GM19463 (cell line): ENCODE measurements at regions not wholly inside any gene's neighbourhood (a gene's known extent, or its start where the extent isn't known, plus 50 kb on each side); places are given as distances from the start of the nearest gene placed in this dataset.

Experiments
- ATAC-seq: cut with Tn5 transposase; IDR thresholded peaks from one replicate; pipeline ENCODE4 v1.9.1; 2021; ENCODE audit warnings: mild to moderate bottlenecking, moderate library complexity; ENCODE audit not compliant: unreplicated experiment

GRCh38 chr11:41955635-41956400 lies 496.4 kb upstream of the LRRC4C start:
- no peak for ATAC-seq

DNA sequence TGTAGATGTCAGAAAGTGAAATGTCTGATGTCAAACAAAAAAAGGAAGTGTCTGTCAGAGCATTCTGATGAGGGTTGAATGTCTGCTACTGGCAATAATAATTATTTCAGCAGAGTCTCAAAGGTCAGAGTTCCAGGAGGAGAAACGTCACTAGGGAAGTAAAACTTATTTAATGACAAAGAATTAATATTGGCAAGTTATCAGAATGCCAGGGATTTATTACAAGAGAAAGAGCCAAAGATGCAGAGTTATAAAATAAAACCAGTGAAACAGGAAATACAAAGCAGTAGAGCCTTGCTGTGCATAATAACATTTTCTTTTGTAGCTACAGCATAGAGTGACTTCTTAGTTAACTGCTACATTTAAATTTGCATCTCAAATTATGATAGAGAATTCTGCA lies 504.0 kb upstream of the LRRC4C start:
- ATAC-seq = no peak

DNA sequence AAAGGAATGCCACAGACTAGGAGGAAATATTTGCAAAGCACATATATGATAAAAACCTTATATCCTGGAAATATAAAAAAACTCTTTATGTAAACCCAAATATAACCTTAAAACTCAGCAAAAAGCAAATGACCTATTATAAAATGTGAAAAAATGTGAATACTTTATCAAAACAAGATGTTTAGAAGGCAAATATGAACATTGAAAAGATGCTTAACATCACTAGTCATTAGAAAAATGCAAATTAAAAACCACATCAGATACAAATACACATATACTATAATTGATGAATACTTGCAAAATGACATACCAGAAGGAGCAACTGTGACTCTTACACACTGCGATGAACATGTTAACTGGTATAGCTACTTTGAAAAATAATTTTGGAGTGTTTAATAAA lies 511.2 kb upstream of the LRRC4C start:
- no peak for ATAC-seq

DNA sequence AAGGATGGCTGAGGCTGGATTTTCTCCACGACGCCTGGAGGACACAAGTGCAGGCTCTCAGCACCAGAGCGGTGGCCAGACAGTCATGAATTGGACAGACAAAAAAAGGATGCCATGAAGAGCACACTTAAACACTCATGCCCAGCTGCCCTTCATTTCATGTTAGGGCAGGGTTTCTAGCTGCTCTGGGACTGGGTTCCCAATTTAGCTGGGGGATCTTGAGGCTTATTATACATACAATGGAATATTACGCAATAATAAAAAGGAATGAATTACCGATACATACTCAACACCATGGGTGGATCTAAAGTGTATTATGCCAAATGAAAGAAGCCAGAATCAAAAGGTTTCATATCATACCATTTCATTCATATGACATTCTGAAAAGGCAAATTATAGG lies 512.1 kb upstream of the LRRC4C start:
- ATAC-seq = no peak

DNA sequence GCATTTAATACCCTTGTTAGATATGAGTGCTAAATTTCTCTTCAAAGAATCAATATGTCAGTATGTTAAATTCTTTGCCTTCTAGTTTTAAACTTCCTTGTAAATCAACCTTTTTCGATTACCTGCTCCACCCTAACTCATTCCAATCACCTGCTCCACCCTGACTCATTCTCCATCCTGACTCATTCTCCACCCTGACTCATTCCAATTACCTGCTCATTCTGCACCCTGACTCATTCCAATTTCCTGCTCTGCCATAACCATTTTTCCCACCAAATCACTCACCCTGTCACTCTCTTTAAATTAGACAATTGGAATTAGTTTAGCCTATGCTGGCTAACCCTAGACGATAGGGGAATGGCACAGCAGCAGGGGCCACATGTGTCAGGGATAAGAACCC lies 519.5 kb upstream of the LRRC4C start:
- no peak for ATAC-seq

DNA sequence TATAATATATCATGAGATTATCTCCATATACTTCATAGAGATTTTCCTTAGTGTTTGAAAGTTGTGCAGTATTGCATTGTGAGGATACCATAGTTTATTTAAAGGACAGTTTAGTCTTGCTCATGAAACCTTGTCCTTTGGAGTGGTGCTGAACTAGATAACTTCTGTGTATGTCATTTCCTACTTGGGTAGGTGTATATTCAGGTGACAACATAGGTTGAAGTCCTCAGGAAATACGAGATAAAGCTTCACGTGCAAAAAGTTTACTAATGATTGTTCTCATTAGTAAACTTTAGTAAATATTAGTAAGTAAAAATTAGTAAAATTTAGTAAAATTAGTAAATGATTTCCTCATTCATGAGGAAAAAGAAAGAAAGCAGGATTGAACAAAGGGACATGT lies 521.3 kb upstream of the LRRC4C start:
- no peak for ATAC-seq

- no peak for ATAC-seq
Measured at GRCh38 chr11:41982276-41982675, 522.8 kb upstream of the LRRC4C start.

DNA sequence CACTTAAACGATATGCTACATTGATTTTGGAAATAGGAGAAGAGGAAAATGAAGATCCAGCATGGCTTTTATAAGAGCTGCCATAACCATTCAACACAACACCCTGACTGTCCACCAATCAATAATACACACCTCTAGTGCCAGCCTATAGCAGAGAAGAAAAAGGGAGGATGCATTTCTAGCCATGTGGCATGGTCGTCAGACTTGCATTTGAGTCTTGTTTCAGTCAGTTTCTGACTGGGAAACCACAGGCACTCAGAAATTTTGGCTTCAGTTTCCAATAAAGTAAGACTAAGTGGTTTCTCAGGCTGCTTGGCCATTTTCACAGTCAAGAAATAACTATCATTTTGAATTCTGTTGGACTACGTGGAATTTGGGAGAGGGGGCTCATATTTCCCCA lies 523.5 kb upstream of the LRRC4C start:
- no peak for ATAC-seq

DNA sequence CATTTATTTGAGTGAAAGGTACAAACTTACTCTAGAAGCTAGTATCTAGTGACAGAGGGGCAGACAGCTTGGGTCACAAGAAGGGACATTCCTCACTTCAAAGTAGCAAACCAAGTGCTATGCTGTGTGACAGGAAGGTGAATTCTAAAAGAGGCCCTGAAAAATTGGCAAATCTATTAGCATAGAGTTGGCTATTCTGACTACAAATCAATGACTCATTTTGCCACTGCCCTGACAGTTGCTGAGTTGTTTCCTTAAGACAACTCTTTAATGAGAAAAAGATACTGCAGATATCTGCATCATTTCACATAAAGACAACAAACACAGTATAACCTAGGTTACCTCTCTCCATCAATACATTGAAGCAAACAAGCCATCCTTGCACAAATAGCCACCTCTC lies 524.0 kb upstream of the LRRC4C start:
- ATAC-seq = no peak

- ATAC-seq = no peak
Measured at GRCh38 chr11:41984023-41984422, 524.6 kb upstream of the LRRC4C start.

DNA sequence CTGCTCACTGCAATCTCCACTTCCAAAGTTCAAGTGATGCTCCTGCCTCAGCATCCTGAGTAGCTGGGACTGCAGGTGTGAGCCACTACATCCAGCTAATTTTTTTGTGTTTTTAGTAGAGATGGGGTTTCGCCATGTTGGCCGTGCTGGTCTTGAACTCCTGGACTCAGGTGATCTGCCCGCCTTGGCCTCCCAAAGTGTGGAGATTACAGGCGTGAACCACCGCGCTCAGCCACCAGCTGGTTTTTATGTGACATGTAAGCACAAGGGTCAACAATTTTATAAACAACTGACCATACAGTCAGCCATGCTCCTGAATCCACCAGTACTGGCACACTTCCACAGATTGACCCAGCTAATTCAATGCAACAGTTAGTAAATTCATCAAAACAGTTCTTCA lies 526.3 kb upstream of the LRRC4C start:
- no peak for ATAC-seq

DNA sequence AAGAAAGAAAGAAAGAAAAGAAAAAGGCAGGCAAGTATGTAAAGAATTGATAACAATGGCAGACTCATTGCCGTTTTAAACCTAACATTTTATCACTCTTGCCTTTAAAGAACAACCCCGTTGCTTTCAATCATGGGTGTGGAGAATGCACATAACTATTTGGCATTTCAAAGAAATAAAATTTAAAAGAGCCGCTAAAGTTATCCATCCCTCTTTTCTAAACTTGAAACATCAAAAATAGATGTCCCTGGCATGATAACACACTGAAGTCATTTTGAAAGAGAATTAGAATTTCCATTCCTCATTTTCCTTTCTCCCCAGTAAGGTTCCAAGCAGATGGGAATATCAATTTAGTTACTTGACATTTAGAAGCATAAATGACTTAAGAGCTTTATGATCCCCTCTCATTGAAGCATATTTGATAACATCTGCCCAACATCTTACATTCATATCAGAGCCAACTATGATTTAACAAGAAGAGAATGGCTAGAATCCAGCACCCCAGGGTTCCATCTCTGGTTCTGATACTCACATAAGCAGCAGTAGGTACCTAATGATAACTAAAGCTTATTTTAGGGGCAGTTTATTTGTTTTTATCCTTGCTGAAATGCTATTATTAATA lies 529.6 kb upstream of the LRRC4C start:
- no peak for ATAC-seq

GRCh38 chr11:41989823-41990380 lies 530.5 kb upstream of the LRRC4C start:
- no peak for ATAC-seq

DNA sequence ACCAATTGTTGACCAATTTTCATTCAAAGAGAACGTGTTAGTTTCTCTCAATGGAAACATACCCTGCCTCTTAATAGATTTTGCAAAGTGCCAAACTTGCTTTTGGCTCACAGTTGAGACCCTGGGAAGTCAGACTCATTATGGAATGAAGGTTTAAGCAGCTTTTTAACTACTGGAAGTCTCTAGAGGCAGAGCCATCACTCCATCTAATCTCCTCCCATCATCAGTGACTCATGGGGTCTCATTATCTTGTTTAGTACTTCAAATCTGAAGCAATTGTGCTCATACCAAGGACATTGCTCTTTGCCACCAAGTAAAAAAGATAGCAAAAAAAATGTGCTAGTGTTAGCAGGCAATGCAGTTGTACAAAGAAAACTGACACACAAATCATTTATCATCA lies 537.1 kb upstream of the LRRC4C start:
- no peak for ATAC-seq

DNA sequence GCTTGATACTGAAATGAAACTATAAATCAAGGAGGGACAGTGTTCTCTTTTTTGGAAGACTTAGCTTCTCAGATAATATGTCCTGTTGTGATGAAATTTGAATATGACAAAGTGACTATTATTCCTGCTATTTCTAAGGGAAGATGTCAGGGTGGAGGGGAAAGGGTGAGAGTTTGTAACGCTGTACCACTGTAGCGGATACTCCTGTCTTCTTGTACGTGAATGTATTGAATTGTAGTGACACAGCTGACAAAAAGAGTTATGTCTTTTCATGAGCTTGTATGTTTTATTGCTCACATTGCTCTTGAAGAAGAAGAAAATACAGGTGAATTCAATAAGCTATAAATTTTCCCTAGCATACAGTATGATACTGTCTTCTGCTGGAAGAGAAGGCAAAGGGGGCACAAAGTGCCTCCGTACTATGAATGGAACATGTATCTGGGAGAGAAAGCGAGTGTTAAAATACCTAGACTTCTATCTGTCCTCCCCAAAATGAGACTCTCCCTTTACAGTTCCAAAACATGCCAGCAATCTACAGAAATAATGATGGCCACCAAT lies 538.5 kb upstream of the LRRC4C start:
- no peak for ATAC-seq

DNA sequence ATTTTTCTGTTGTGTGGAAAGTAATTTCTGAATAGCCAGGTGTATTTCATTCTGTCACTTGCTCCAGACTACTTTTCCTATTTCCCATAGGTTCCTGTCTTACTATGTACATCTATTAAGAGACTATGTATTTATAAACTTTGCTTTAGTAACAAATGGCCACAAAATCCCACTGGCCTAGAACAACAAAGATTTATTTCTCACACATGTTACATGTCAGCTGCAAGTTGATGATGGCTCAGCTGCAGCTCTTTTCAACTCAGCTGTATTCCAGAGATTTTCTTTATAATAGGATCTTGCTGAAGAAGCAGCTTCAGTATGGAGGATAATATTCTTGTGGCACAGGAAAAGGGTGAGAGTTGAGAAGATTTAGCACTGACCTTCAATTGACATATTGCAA lies 539.6 kb upstream of the LRRC4C start:
- no peak for ATAC-seq

DNA sequence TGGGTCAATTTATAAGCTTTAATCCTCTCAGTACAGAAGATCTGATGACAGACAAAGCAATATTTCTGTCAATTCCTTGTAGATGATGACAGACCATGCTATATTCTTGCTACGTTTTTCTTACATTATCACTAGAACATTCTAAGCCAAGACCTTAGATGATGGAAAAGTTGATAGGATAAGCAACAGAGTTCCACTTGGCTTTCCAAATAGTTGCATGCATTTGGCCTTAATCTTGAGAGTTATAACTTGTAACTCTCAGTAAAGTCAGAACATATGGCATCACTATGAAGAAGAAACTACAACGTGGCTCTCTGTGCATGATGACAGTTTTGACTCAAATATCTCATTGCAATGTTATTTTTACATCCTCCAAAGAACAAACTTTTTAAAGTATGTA lies 544.3 kb upstream of the LRRC4C start:
- ATAC-seq = no peak

DNA sequence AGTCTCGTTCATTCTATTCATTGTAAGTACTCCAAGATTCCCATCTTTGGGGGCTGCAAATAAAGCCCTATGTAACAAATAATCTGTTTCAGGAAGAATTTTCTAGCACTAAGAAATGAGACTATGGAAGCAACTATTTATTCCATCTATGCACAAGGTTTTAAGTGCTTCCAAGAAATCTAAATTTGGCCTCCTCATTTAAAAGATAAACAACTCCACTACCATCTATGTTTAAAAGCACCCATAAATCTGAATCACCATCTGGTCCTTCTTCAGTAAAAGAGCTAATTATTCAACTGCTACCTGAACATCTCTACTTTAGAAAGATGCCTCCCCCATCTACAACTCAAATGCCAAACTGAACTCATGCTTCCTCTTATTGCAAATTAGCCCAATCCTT lies 547.3 kb upstream of the LRRC4C start:
- no peak for ATAC-seq

DNA sequence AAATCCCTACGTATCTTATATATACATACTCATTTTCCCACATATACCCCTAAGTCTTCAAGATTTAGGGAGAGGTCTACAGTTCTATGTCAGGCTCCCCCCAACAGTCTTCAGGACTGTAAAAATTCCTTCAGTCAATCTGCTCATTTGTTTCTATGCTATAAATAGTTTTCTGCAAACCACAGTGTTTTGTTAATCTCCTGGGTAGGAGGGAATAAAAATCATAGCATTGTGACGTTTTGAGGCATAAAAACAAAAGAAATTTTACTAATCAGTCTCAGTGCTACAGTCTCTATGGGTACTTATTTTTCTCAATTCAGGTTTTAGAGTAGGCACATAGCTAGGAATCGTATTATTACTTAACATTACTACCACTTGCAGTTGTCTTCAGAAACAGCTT lies 552.8 kb upstream of the LRRC4C start:
- ATAC-seq = no peak

- ATAC-seq = no peak
Measured at GRCh38 chr11:42013656-42014201, 554.3 kb upstream of the LRRC4C start.

- no peak for ATAC-seq
Measured at GRCh38 chr11:42021911-42022310, 562.5 kb upstream of the LRRC4C start.

- no peak for ATAC-seq
Measured at GRCh38 chr11:42023267-42023666, 563.8 kb upstream of the LRRC4C start.
